HG02588 (cell line): ENCODE measurements at regions not wholly inside any gene's neighbourhood (a gene's known extent, or its start where the extent isn't known, plus 50 kb on each side); places are given as distances from the start of the nearest gene placed in this dataset.

Experiments
- ATAC-seq: cut with Tn5 transposase; IDR thresholded peaks from one replicate; pipeline ENCODE4 v1.9.1; 2021; ENCODE audit warnings: mild to moderate bottlenecking, moderate library complexity; ENCODE audit not compliant: unreplicated experiment

- no peak for ATAC-seq
Observed at GRCh38 chr11:112795911-112796649, 165.1 kb upstream of the NCAM1 start.

GRCh38 chr11:112797092-112797491 lies 164.1 kb upstream of the NCAM1 start:
- no peak for ATAC-seq

GRCh38 chr11:112797648-112798293 lies 163.4 kb upstream of the NCAM1 start:
- no peak for ATAC-seq

- no peak for ATAC-seq
Observed at GRCh38 chr11:112801025-112801816, 160.0 kb upstream of the NCAM1 start.

- no peak for ATAC-seq
Observed at GRCh38 chr11:112801817-112802088, 159.5 kb upstream of the NCAM1 start.

- ATAC-seq: no peak
Observed at GRCh38 chr11:112805658-112806057, 155.6 kb upstream of the NCAM1 start.

GRCh38 chr11:112806256-112806655 lies 155.0 kb upstream of the NCAM1 start:
- ATAC-seq: no peak

GRCh38 chr11:112806876-112807275 lies 154.3 kb upstream of the NCAM1 start:
- no peak for ATAC-seq

GRCh38 chr11:112809429-112809828 lies 151.8 kb upstream of the NCAM1 start:
- ATAC-seq: no peak

- ATAC-seq: no peak
Observed at GRCh38 chr11:112810951-112811350, 150.3 kb upstream of the NCAM1 start.

- no peak for ATAC-seq
Observed at GRCh38 chr11:112811783-112812182, 149.4 kb upstream of the NCAM1 start.

GRCh38 chr11:112812729-112813128 lies 148.5 kb upstream of the NCAM1 start:
- no peak for ATAC-seq

GRCh38 chr11:112814168-112814567 lies 147.1 kb upstream of the NCAM1 start:
- no peak for ATAC-seq

- ATAC-seq: no peak
Observed at GRCh38 chr11:112817376-112817775, 143.8 kb upstream of the NCAM1 start.

- no peak for ATAC-seq
Observed at GRCh38 chr11:112822478-112823274, 138.5 kb upstream of the NCAM1 start.

- ATAC-seq: no peak
Observed at GRCh38 chr11:112826026-112826425, 135.2 kb upstream of the NCAM1 start.

- ATAC-seq: no peak
Observed at GRCh38 chr11:112826788-112827187, 134.4 kb upstream of the NCAM1 start.

- ATAC-seq: no peak
Observed at GRCh38 chr11:112828421-112828820, 132.8 kb upstream of the NCAM1 start.

- ATAC-seq: no peak
Observed at GRCh38 chr11:112829971-112830654, 131.1 kb upstream of the NCAM1 start.

GRCh38 chr11:112831041-112831440 lies 130.2 kb upstream of the NCAM1 start:
- ATAC-seq: no peak
